ENCODE measurements at regions not wholly inside any gene's neighbourhood (a gene's known extent, or its start where the extent isn't known, plus 50 kb on each side); places are given as distances from the start of the nearest gene placed in this dataset.

GRCh38 chr5:146284016-146284415 is 54.6 kb upstream of the POU4F3 start (continued):
- TF ChIP-seq ZNF318 (CRISPR knock-in tag; IDR thresholded peaks at IDR 0.05) (no peak), ZNF777 (CRISPR knock-in tag; IDR thresholded peaks at IDR 0.05) (no peak), RBAK (CRISPR knock-in tag; IDR thresholded peaks at IDR 0.05) (no peak), STAG1 (CRISPR knock-in tag; IDR thresholded peaks at IDR 0.05) (no peak), GTF3A (CRISPR knock-in tag; conservative IDR thresholded peaks at IDR 0.05) (no peak), SIX1 (CRISPR knock-in tag; IDR thresholded peaks at IDR 0.05; ENCODE audit: borderline replicate concordance) (no peak), HNF4G (IDR thresholded peaks at IDR 0.05; ENCODE audit: borderline replicate concordance, low read depth, low read length) (no peak), HNF4G (CRISPR knock-in tag; IDR thresholded peaks at IDR 0.05; ENCODE audit: borderline replicate concordance, low read depth) (no peak), ETS1 (CRISPR knock-in tag; IDR thresholded peaks at IDR 0.05) (no peak), KLF15 (CRISPR knock-in tag; IDR thresholded peaks at IDR 0.05; ENCODE audit: borderline replicate concordance) (no peak), ZNF34 (CRISPR knock-in tag; IDR thresholded peaks at IDR 0.05; ENCODE audit: borderline replicate concordance) (no peak), REPIN1 (CRISPR knock-in tag; IDR thresholded peaks at IDR 0.05; ENCODE audit: borderline replicate concordance, low read depth) (no peak)
